Upper lobe of left lung (tissue), 4 donors: ENCODE measurements at regions not wholly inside any gene's neighbourhood (a gene's known extent, or its start where the extent isn't known, plus 50 kb on each side); places are given as distances from the start of the nearest gene placed in this dataset.

Source experiments
- CTCF ChIP-seq, 6 experiments: fragments of 450-650 bp in 4 of 6; fragments of 200-600 bp in 2 of 6; sonication (generic) in 2 of 6; IDR thresholded peaks; one replicate each; pipeline ENCODE4 v1.5.1; 2016 to 2019; ENCODE audit warnings: antibody characterized with exemption in 6 of 6
- EP300 ChIP-seq, 4 donors: sonication (generic); formaldehyde crosslinking; IDR thresholded peaks; one replicate each; pipeline ENCODE4 v1.5.1; 2017; ENCODE audit warnings: antibody characterized with exemption in 4 of 4, control low read depth in 2 of 4
- POLR2AphosphoS5 ChIP-seq, 2 donors: sonication (generic); formaldehyde crosslinking; IDR thresholded peaks; one replicate each; pipeline ENCODE4 v1.5.1; 2017; ENCODE audit warnings: antibody characterized with exemption in 2 of 2

GRCh38 chr9:30504502-30504905 lies 1879.9 kb upstream of the ACO1 start:
- TF ChIP-seq CTCF (IDR thresholded peaks at IDR 0.05): no peak
- no peak for TF ChIP-seq POLR2AphosphoS5 (IDR thresholded peaks at IDR 0.05)
- no peak for TF ChIP-seq EP300 (IDR thresholded peaks at IDR 0.05)
